Endodermal cell (in vitro differentiated cells): ENCODE measurements at regions not wholly inside any gene's neighbourhood (a gene's known extent, or its start where the extent isn't known, plus 50 kb on each side); places are given as distances from the start of the nearest gene placed in this dataset.

ENCODE experiments used
- DNase-seq: peaks from one replicate; pipeline ENCODE4 v3.0.0-alpha.2; 2017
- H3K27ac ChIP-seq: 2 replicates; pipeline ENCODE4 v1.5.1; 2013; ENCODE audit warnings: mild to moderate bottlenecking, low read depth, low read length, moderate library complexity
- H3K27me3 ChIP-seq: 2 replicates; pipeline ENCODE4 v1.6.1; 2013; ENCODE audit warnings: mild to moderate bottlenecking, low read length, moderate library complexity; ENCODE audit not compliant: insufficient read depth, control insufficient read depth, poor library complexity, severe bottlenecking
- H3K36me3 ChIP-seq: 2 replicates; pipeline ENCODE4 v1.7.0; 2013; ENCODE audit warnings: mild to moderate bottlenecking, low read length, moderate library complexity; ENCODE audit not compliant: control insufficient read depth, insufficient read depth
- H3K4me1 ChIP-seq: one replicate; pipeline ENCODE4 v1.7.0; 2013; ENCODE audit warnings: low read length; ENCODE audit not compliant: control insufficient read depth, insufficient read depth
- H3K4me3 ChIP-seq: 2 replicates; pipeline ENCODE4 v1.5.1; 2013; ENCODE audit warnings: mild to moderate bottlenecking, low read length, moderate library complexity
- H3K9ac ChIP-seq: 2 replicates; pipeline ENCODE4 v1.6.1; 2013; ENCODE audit warnings: mild to moderate bottlenecking, low read length, moderate library complexity; ENCODE audit not compliant: poor library complexity, severe bottlenecking; ENCODE audit errors: extremely low read depth
- H3K9me3 ChIP-seq: 2 replicates; pipeline ENCODE4 v1.6.1; 2013; ENCODE audit warnings: mild to moderate bottlenecking, low read length, moderate library complexity; ENCODE audit not compliant: control insufficient read depth
- H3K27ac Mint-ChIP-seq: 2 replicates; pipeline ENCODE4 v1.8.0; 2020; ENCODE audit warnings: mixed read lengths
- H3K27me3 Mint-ChIP-seq: 2 replicates; pipeline ENCODE4 v1.8.0; 2021; ENCODE audit warnings: mild to moderate bottlenecking, mixed read lengths; ENCODE audit not compliant: insufficient read depth
- H3K36me3 Mint-ChIP-seq: 2 replicates; pipeline ENCODE4 v1.8.0; 2020; ENCODE audit warnings: low read depth, mixed read lengths
- H3K4me1 Mint-ChIP-seq: 2 replicates; pipeline ENCODE4 v1.8.0; 2020; ENCODE audit warnings: mixed read lengths
- H3K4me3 Mint-ChIP-seq: 2 replicates; pipeline ENCODE4 v1.8.0; 2020; ENCODE audit warnings: mild to moderate bottlenecking, moderate library complexity, mixed read lengths
- H3K9me3 Mint-ChIP-seq: 2 replicates; pipeline ENCODE4 v1.8.0; 2020; ENCODE audit warnings: mild to moderate bottlenecking, mixed read lengths
- WGBS, 2 experiments: methylation state at CpG; one replicate each; pipeline versions ENCODE4 v1.1.5 to v1.1.7; 2013; ENCODE audit warnings: missing lambda C conversion rate in 2 of 2, mixed read lengths in 1 of 2; ENCODE audit not compliant: insufficient coverage in 1 of 2, insufficient read length in 1 of 2; 5-methylcytosine and 5-hydroxymethylcytosine counted together
- TF ChIP-seq, protein P1 (sequence below): fragments of 200-600 bp; sonication (generic); conservative IDR thresholded peaks from 2 replicates; pipeline ENCODE4 v1.5.0; 2021; ENCODE audit warnings: antibody characterized with exemption, mild to moderate bottlenecking

DNA sequence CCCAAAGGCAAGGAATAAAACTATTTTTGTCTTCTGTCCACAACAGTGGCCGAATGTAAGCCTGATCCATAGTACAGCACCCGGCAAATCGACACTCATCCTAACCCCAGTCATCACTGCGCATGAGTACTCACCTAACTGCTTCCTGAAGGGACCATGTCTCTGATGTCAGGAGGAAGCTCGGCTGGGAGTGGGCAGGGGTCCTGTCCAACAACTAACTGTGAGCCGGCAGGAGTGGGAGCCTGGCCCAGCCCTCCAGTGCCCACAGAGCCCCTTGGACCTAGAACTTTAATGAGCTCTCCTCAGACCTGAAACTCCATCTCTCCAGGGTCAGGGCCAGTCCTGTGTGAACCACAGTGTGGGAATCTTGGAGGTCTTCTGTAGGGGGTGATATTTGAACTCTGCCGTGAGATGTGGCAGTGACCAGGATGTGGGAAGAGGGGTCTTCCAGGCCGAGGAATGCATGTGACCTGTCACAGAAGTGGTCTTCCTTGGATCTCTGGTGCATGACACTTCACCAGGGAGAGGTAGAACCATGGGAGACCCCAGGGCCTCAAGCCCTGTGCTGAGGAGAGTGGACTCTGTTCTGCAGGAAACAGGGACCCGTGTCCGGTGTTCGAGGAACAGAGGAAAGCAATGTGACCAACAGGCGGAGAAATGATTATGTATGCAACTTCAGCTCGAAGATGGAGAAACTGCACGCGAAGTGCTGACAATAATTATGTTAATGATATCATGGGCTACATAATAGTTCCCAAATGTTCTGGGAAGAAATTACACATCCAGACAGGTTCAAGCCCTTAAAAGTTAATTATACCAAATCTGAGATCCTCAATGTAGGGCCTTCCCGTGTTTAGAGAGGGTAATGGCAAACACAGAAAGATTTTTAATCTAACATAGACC, 240.1 kb upstream of the HDAC4 start:
- Mint-ChIP-seq H3K9me3 (peaks cover 8% of the 10 kb centered on the region), H3K27me3 (peaks cover 2% of the 10 kb centered on the region), H3K27ac (no peak overlapping the region), H3K36me3 (no peaks in the 10 kb centered on the region), H3K4me1 (no peaks in the 10 kb centered on the region), H3K4me3 (no peak overlapping the region)
- H3K36me3 ChIP-seq: no peaks in the 10 kb centered on the region
- DNase-seq: no peak
- TF ChIP-seq, protein P1, sequence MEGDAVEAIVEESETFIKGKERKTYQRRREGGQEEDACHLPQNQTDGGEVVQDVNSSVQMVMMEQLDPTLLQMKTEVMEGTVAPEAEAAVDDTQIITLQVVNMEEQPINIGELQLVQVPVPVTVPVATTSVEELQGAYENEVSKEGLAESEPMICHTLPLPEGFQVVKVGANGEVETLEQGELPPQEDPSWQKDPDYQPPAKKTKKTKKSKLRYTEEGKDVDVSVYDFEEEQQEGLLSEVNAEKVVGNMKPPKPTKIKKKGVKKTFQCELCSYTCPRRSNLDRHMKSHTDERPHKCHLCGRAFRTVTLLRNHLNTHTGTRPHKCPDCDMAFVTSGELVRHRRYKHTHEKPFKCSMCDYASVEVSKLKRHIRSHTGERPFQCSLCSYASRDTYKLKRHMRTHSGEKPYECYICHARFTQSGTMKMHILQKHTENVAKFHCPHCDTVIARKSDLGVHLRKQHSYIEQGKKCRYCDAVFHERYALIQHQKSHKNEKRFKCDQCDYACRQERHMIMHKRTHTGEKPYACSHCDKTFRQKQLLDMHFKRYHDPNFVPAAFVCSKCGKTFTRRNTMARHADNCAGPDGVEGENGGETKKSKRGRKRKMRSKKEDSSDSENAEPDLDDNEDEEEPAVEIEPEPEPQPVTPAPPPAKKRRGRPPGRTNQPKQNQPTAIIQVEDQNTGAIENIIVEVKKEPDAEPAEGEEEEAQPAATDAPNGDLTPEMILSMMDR: no peak
- H3K27ac ChIP-seq: no peak overlapping the region
- WGBS, 2 experiments: 91 to 94% methylated on average over 7 to 16 of the region's 16 CpGs
- no peak overlapping the region for H3K9ac ChIP-seq
- H3K4me1 ChIP-seq: no peaks in the 10 kb centered on the region
- no peaks in the 10 kb centered on the region for H3K27me3 ChIP-seq
- H3K4me3 ChIP-seq: no peak overlapping the region
- peaks cover 10% of the 10 kb centered on the region for H3K9me3 ChIP-seq

DNA sequence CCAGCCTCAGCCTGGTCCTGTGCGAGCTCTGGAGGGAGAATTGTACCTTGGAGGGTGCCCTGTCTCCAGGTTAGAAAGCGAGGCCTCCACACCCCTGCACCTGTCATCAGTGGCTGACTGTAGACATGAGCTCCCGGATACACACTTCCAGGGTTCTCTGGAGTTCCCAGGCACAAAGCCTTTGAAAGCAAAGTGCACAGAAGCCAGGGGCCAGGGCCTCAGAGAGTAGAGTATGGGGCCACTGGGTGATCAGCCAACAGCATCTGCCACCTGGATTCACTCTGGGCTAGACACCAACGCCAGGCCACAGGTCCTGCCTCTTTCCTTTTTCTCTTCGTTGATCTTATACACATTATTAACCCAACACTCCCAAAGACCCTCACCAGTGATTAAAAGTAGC, 239.4 kb upstream of the HDAC4 start:
- H3K27me3 Mint-ChIP-seq: peaks cover 2% of the 10 kb centered on the region
- H3K9me3 Mint-ChIP-seq: peaks cover 8% of the 10 kb centered on the region
- WGBS, 2 experiments: 77 to 82% methylated on average over 3 to 5 of the region's 5 CpGs
- H3K27ac Mint-ChIP-seq: no peak overlapping the region
- H3K36me3 ChIP-seq: no peaks in the 10 kb centered on the region
- H3K36me3 Mint-ChIP-seq: no peaks in the 10 kb centered on the region
- H3K4me3 ChIP-seq: no peak overlapping the region
- TF ChIP-seq, protein P1: no peak
- H3K27me3 ChIP-seq: no peaks in the 10 kb centered on the region
- no peak overlapping the region for H3K9ac ChIP-seq
- H3K9me3 ChIP-seq: peaks cover 10% of the 10 kb centered on the region
- no peak overlapping the region for H3K4me3 Mint-ChIP-seq
- H3K4me1 ChIP-seq: no peaks in the 10 kb centered on the region
- no peaks in the 10 kb centered on the region for H3K4me1 Mint-ChIP-seq
- DNase-seq: no peak
- H3K27ac ChIP-seq: no peak overlapping the region

DNA sequence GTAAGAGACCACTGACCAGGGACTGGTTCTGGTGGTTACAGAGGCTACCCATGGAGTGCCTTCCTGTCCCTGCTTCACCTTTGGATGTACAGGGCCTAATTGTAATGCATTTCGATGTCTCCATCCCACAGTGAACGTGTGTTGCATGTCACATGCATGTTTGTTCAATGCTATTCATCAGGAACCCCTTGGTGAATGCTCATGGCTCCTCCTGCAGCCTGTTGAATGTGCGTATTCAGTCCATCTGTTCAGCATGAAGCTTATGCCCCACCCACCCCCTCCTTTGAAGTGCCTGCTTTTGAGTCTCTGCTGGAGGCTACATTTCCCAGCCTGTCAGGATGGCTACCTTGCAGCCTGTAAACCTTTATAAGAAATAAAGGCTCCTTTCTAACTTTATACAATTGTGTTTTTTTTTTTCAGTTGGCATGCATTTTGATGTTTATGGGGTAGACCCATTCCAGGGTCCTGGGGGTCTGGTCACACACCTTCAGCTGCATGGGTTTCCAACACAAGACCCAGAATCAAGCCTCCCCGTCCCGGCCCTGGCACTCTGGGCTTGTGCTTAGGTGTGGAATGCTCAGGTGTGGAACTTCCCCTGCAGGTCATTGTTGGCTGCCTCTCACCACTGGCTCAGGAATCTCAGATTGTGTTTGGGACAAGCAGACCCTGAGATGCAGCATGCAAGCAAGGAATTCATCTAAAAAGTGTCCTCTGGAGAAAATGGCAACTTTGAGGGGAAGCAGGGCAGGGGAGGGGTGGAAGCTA, 238.8 kb upstream of the HDAC4 start:
- Histone ChIP-seq H3K9me3 (peaks cover 10% of the 10 kb centered on the region), H3K4me3 (no peak overlapping the region), H3K27me3 (no peaks in the 10 kb centered on the region), H3K27ac (no peak overlapping the region), H3K36me3 (no peaks in the 10 kb centered on the region), H3K9ac (no peak overlapping the region), H3K4me1 (no peaks in the 10 kb centered on the region)
- no peak for DNase-seq
- H3K9me3 Mint-ChIP-seq: peaks cover 7% of the 10 kb centered on the region
- H3K27me3 Mint-ChIP-seq: peaks cover 2% of the 10 kb centered on the region
- no peaks in the 10 kb centered on the region for H3K4me1 Mint-ChIP-seq
- H3K4me3 Mint-ChIP-seq: no peak overlapping the region
- TF ChIP-seq, protein P1: no peak
- no peaks in the 10 kb centered on the region for H3K36me3 Mint-ChIP-seq
- 87 to 88% methylated on average over 4 to 5 of the region's 5 CpGs for whole genome bisulfite sequencing, 2 experiments
- no peak overlapping the region for H3K27ac Mint-ChIP-seq
